ENCODE measurements at regions not wholly inside any gene's neighbourhood (a gene's known extent, or its start where the extent isn't known, plus 50 kb on each side); places are given as distances from the start of the nearest gene placed in this dataset.

- TF ChIP-seq CTCF (conservative IDR thresholded peaks at IDR 0.05; ENCODE audit: low read depth, low read length): no peak
- TF ChIP-seq EZH2 (IDR thresholded peaks at IDR 0.05; ENCODE audit: borderline replicate concordance, low read depth, low read length, poor library complexity, severe bottlenecking): no peak
Measured at GRCh38 chr4:84336964-84337705, 162.0 kb downstream of the NKX6-1 start.
